GM12864 (cell line): ENCODE measurements at regions not wholly inside any gene's neighbourhood (a gene's known extent, or its start where the extent isn't known, plus 50 kb on each side); places are given as distances from the start of the nearest gene placed in this dataset.

Experiments used
- DNase-seq: peaks from one replicate; pipeline ENCODE4 v3.0.0-alpha.2; 2011; ENCODE audit warnings: low read depth
- H3K4me3 ChIP-seq: 2 replicates; pipeline ENCODE4 v1.5.1; 2011; ENCODE audit warnings: mild to moderate bottlenecking, low read depth, low read length, control low read depth
- CTCF ChIP-seq: IDR thresholded peaks from 2 replicates; pipeline ENCODE4 v1.5.1; 2011; ENCODE audit warnings: low read depth, mild to moderate bottlenecking, moderate library complexity, low read length, control low read depth, inconsistent platforms; ENCODE audit errors: missing control alignments

GRCh38 chr13:43985422-43986072 lies 105.8 kb downstream of the LACC1 start:
- DNase-seq: no peak
- no peak overlapping the region for H3K4me3 ChIP-seq
- TF ChIP-seq CTCF: no peak

GRCh38 chr13:43986421-43986981 lies 106.8 kb downstream of the LACC1 start:
- H3K4me3 ChIP-seq: no peak overlapping the region
- no peak for TF ChIP-seq CTCF
- no peak for DNase-seq

GRCh38 chr13:43988302-43988701 lies 108.6 kb downstream of the LACC1 start:
- TF ChIP-seq CTCF: no peak
- H3K4me3 ChIP-seq: no peak overlapping the region
- no peak for DNase-seq

- no peak for TF ChIP-seq CTCF
- DNase-seq: no peak
- H3K4me3 ChIP-seq: no peak overlapping the region
These were observed 110.3 kb downstream of the LACC1 start for GRCh38 chr13:43990021-43990420.

GRCh38 chr13:43990829-43991228 lies 111.1 kb downstream of the LACC1 start:
- no peak for DNase-seq
- H3K4me3 ChIP-seq: no peak overlapping the region
- no peak for TF ChIP-seq CTCF

- H3K4me3 ChIP-seq: no peak overlapping the region
- no peak for DNase-seq
- TF ChIP-seq CTCF: no peak
These were observed 112.1 kb downstream of the LACC1 start for GRCh38 chr13:43991773-43992201.

- TF ChIP-seq CTCF: no peak
- no peak overlapping the region for H3K4me3 ChIP-seq
- DNase-seq: no peak
These were observed 112.5 kb downstream of the LACC1 start for GRCh38 chr13:43992211-43992610.
